ENCODE measurements at regions not wholly inside any gene's neighbourhood (a gene's known extent, or its start where the extent isn't known, plus 50 kb on each side); places are given as distances from the start of the nearest gene placed in this dataset.

GRCh38 chr6:104068281-104068680, 791.4 kb downstream of the HACE1 start:
- TF ChIP-seq TAF1 (IDR thresholded peaks at IDR 0.05; ENCODE audit: low read depth) = no peak
- TF ChIP-seq EP300 (IDR thresholded peaks at IDR 0.05; ENCODE audit: borderline replicate concordance) = no peak
- no peak for TF ChIP-seq REST (IDR thresholded peaks at IDR 0.05; ENCODE audit: low read depth)
- TF ChIP-seq FOXM1 (IDR thresholded peaks at IDR 0.05; ENCODE audit: borderline replicate concordance, low read depth) = no peak

Measured in Ishikawa (cell line).